ENCODE measurements at regions not wholly inside any gene's neighbourhood (a gene's known extent, or its start where the extent isn't known, plus 50 kb on each side); places are given as distances from the start of the nearest gene placed in this dataset.
"Not testable (repeated sequence)": the region's sequence is repeated elsewhere in the genome, so short reads cannot be mapped to it uniquely, and the experiment has no call there.

DNA sequence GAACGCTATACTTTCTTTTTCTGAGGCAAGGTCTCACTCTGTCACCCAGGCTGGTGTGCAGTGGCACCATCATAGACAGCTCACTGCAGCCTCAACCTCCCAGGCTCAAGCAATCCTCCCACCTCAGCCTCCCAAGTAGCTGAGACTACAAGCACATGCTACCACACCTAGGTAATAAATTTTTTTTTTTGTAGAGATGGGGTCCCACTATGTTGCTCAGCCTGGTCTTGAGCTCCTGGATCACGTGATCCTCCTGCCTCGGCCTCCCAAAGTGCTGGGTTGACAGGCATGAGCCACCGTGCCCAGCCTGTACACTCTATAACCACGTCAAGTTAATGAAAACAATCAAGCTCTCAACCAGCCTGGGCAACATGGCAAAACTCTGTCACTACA is 127.1 kb upstream of the VOPP1 start:
- TF ChIP-seq, protein P1, sequence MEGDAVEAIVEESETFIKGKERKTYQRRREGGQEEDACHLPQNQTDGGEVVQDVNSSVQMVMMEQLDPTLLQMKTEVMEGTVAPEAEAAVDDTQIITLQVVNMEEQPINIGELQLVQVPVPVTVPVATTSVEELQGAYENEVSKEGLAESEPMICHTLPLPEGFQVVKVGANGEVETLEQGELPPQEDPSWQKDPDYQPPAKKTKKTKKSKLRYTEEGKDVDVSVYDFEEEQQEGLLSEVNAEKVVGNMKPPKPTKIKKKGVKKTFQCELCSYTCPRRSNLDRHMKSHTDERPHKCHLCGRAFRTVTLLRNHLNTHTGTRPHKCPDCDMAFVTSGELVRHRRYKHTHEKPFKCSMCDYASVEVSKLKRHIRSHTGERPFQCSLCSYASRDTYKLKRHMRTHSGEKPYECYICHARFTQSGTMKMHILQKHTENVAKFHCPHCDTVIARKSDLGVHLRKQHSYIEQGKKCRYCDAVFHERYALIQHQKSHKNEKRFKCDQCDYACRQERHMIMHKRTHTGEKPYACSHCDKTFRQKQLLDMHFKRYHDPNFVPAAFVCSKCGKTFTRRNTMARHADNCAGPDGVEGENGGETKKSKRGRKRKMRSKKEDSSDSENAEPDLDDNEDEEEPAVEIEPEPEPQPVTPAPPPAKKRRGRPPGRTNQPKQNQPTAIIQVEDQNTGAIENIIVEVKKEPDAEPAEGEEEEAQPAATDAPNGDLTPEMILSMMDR (IDR thresholded peaks at IDR 0.05), result not testable (repeated sequence)
- not testable (repeated sequence) for TF ChIP-seq ZFX (IDR thresholded peaks at IDR 0.05; ENCODE audit: borderline replicate concordance)
